HEK293T (cell line): ENCODE measurements at regions not wholly inside any gene's neighbourhood (a gene's known extent, or its start where the extent isn't known, plus 50 kb on each side); places are given as distances from the start of the nearest gene placed in this dataset.

Experiments used
- BHLHE40 ChIP-seq: fragments of 450-650 bp; IDR thresholded peaks from 2 replicates; pipeline ENCODE4 v1.6.1; 2016; ENCODE audit warnings: mild to moderate bottlenecking, moderate library complexity, borderline replicate concordance
- CTBP1 ChIP-seq: fragments of 450-650 bp; IDR thresholded peaks from 2 replicates; pipeline ENCODE4 v1.6.1; 2016; ENCODE audit warnings: borderline replicate concordance
- ELF4 ChIP-seq: fragments of 450-650 bp; IDR thresholded peaks from 2 replicates; pipeline ENCODE4 v1.6.1; 2017; ENCODE audit warnings: antibody characterized with exemption
- FOXA1 ChIP-seq: fragments of 450-650 bp; IDR thresholded peaks from 2 replicates; pipeline ENCODE4 v1.6.1; 2016; ENCODE audit warnings: mild to moderate bottlenecking
- FOXK2 ChIP-seq: fragments of 450-650 bp; IDR thresholded peaks from 2 replicates; pipeline ENCODE4 v1.6.1; 2016; ENCODE audit warnings: mild to moderate bottlenecking
- FOXM1 ChIP-seq: fragments of 450-650 bp; IDR thresholded peaks from 2 replicates; pipeline ENCODE4 v1.6.1; 2017; ENCODE audit warnings: mild to moderate bottlenecking, borderline replicate concordance
- HDGF ChIP-seq: fragments of 450-650 bp; IDR thresholded peaks from 2 replicates; pipeline ENCODE4 v1.6.1; 2017; ENCODE audit warnings: antibody characterized with exemption, borderline replicate concordance
- L3MBTL2 ChIP-seq: fragments of 450-650 bp; conservative IDR thresholded peaks from 2 replicates; pipeline ENCODE4 v1.6.1; 2016; ENCODE audit warnings: mild to moderate bottlenecking
- NFRKB ChIP-seq: fragments of 450-650 bp; IDR thresholded peaks from 2 replicates; pipeline ENCODE4 v1.6.1; 2016; ENCODE audit warnings: mild to moderate bottlenecking, moderate library complexity
- PKNOX1 ChIP-seq: fragments of 450-650 bp; IDR thresholded peaks from 2 replicates; pipeline ENCODE4 v1.6.1; 2016
- SP1 ChIP-seq: fragments of 450-650 bp; IDR thresholded peaks from 2 replicates; pipeline ENCODE4 v1.6.1; 2017
- SUZ12 ChIP-seq: fragments of 450-650 bp; IDR thresholded peaks from 2 replicates; pipeline ENCODE4 v1.6.1; 2016; ENCODE audit warnings: mild to moderate bottlenecking
- TARDBP ChIP-seq: fragments of 450-650 bp; IDR thresholded peaks from 2 replicates; pipeline ENCODE4 v1.6.1; 2016

- TF ChIP-seq SP1 (no peak), NFRKB (no peak), SUZ12 (no peak), ELF4 (no peak), BHLHE40 (no peak), TARDBP (no peak), PKNOX1 (no peak), FOXA1 (no peak), CTBP1 (no peak), FOXK2 (no peak), FOXM1 (no peak), HDGF (no peak), L3MBTL2 (no peak)
Observed at GRCh38 chr10:10845185-10845584, 172.5 kb upstream of the CELF2 start.
